RWPE2 (cell line): ENCODE measurements at regions not wholly inside any gene's neighbourhood (a gene's known extent, or its start where the extent isn't known, plus 50 kb on each side); places are given as distances from the start of the nearest gene placed in this dataset.

Experiments
- ATAC-seq: fragments of 200-7000 bp; cut with Tn5 transposase; 3 replicates; pipeline ENCODE4 v1.9.1; 2021; ENCODE audit warnings: low read depth
- DNase-seq: peaks from one replicate; pipeline ENCODE4 v3.0.0-alpha.2; 2020; ENCODE audit warnings: low spot score
- H3K27ac ChIP-seq: fragments of 450-650 bp; 2 replicates; pipeline ENCODE4 v1.5.1; 2017; ENCODE audit warnings: mild to moderate bottlenecking; ENCODE audit not compliant: poor library complexity, severe bottlenecking
- H3K27me3 ChIP-seq: fragments of 250-450 bp; sonication (Bioruptor Pico); 2 replicates; pipeline ENCODE4 v1.5.1; 2021; ENCODE audit warnings: mild to moderate bottlenecking, moderate library complexity; ENCODE audit not compliant: insufficient read depth, poor library complexity, severe bottlenecking
- H3K36me3 ChIP-seq: fragments of 250-450 bp; sonication (Bioruptor Pico); 2 replicates; pipeline ENCODE4 v1.5.1; 2020; ENCODE audit warnings: low read depth, mild to moderate bottlenecking, moderate library complexity
- H3K4me1 ChIP-seq: fragments of 250-450 bp; sonication (Bioruptor Pico); 2 replicates; pipeline ENCODE4 v1.5.1; 2021; ENCODE audit warnings: mild to moderate bottlenecking, moderate library complexity; ENCODE audit not compliant: insufficient read depth, poor library complexity, severe bottlenecking
- H3K4me3 ChIP-seq: fragments of 250-450 bp; sonication (Bioruptor Pico); 2 replicates; pipeline ENCODE4 v1.5.1; 2021; ENCODE audit warnings: mild to moderate bottlenecking, moderate library complexity; ENCODE audit not compliant: severe bottlenecking
- H3K9me3 ChIP-seq: fragments of 250-450 bp; sonication (Bioruptor Pico); 2 replicates; pipeline ENCODE4 v1.5.1; 2021; ENCODE audit warnings: mild to moderate bottlenecking, moderate library complexity; ENCODE audit not compliant: severe bottlenecking
- CTCF ChIP-seq: fragments of 450-650 bp; IDR thresholded peaks from one replicate; pipeline ENCODE4 v1.5.1; 2017; ENCODE audit warnings: mild to moderate bottlenecking, moderate library complexity; ENCODE audit not compliant: poor library complexity, severe bottlenecking

DNA sequence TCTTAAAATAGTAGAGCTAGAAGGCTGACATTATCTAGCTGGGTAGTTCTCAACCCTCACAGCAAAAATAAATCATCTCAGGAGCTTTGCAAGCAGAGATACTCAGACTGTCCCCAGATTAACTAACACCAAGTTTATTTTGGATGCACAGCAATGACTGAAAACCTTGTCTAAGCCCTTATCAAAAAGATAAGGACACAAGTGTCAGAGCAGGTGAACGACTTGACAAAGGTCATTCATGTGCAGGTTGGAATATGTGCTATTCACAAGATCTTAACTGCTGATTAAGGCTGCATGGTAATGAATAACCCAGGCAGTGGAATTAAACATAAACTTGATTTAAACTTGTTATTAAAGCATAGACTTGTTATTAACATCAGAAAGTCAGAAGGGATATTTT is 246.6 kb downstream of the BTG1 start:
- DNase-seq (no peak), ATAC-seq (no peak)
- Histone ChIP-seq H3K4me1 (no peaks in the 10 kb centered on the region), H3K9me3 (peaks cover 3% of the 10 kb centered on the region), H3K4me3 (no peak overlapping the region), H3K36me3 (no peaks in the 10 kb centered on the region), H3K27ac (no peak overlapping the region), H3K27me3 (no peaks in the 10 kb centered on the region)
- no peak for TF ChIP-seq CTCF

GRCh38 chr12:91897025-91897515 is 248.6 kb downstream of the BTG1 start:
- TF ChIP-seq CTCF: no peak
- H3K27me3 ChIP-seq: no peaks in the 10 kb centered on the region
- H3K27ac ChIP-seq: no peak overlapping the region
- no peaks in the 10 kb centered on the region for H3K36me3 ChIP-seq
- no peak overlapping the region for H3K4me3 ChIP-seq
- no peaks in the 10 kb centered on the region for H3K9me3 ChIP-seq
- no peak for DNase-seq
- no peaks in the 10 kb centered on the region for H3K4me1 ChIP-seq
- ATAC-seq: no peak

- H3K27ac ChIP-seq: no peak overlapping the region
- no peak for TF ChIP-seq CTCF
- H3K9me3 ChIP-seq: no peaks in the 10 kb centered on the region
- ATAC-seq (no peak), DNase-seq (no peak)
- no peaks in the 10 kb centered on the region for H3K36me3 ChIP-seq
- H3K4me1 ChIP-seq: no peaks in the 10 kb centered on the region
- H3K27me3 ChIP-seq: no peaks in the 10 kb centered on the region
- no peak overlapping the region for H3K4me3 ChIP-seq
Observed at GRCh38 chr12:91896286-91897024, 249.2 kb downstream of the BTG1 start.

- H3K36me3 ChIP-seq: no peaks in the 10 kb centered on the region
- DNase-seq (no peak), ATAC-seq (no peak)
- H3K4me1 ChIP-seq: peaks cover 13% of the 10 kb centered on the region
- no peaks in the 10 kb centered on the region for H3K9me3 ChIP-seq
- TF ChIP-seq CTCF: no peak
- no peak overlapping the region for H3K27ac ChIP-seq
- no peaks in the 10 kb centered on the region for H3K27me3 ChIP-seq
- no peak overlapping the region for H3K4me3 ChIP-seq
Observed at GRCh38 chr12:91894911-91895310, 250.7 kb downstream of the BTG1 start.

GRCh38 chr12:91893476-91893875 is 252.2 kb downstream of the BTG1 start:
- no peak for ATAC-seq
- no peak for DNase-seq
- TF ChIP-seq CTCF: no peak
- peaks cover 20% of the 10 kb centered on the region for H3K4me1 ChIP-seq
- no peak overlapping the region for H3K27ac ChIP-seq
- H3K4me3 ChIP-seq: no peak overlapping the region
- H3K9me3 ChIP-seq: no peaks in the 10 kb centered on the region
- no peaks in the 10 kb centered on the region for H3K27me3 ChIP-seq
- no peaks in the 10 kb centered on the region for H3K36me3 ChIP-seq
